ENCODE measurements at regions not wholly inside any gene's neighbourhood (a gene's known extent, or its start where the extent isn't known, plus 50 kb on each side); places are given as distances from the start of the nearest gene placed in this dataset.

GRCh38 chr3:117510396-117510795, 800.8 kb downstream of the TUSC7 start:
- ATAC-seq (ENCODE audit: low read depth), result no peak
- ChIA-PET POLR2A (no interaction called here), CTCF (no interaction called here)
- Mint-ChIP-seq H3K4me3 (no peak overlapping the region), H3K9me3 (no peaks in the 10 kb centered on the region), H3K27ac (no peak overlapping the region), H3K4me1 (no peaks in the 10 kb centered on the region), H3K27me3 (no peaks in the 10 kb centered on the region), H3K36me3 (ENCODE audit: low read depth) (no peaks in the 10 kb centered on the region)
- no peak for DNase-seq
- no peak for TF ChIP-seq CTCF (IDR thresholded peaks at IDR 0.05)
- intact Hi-C loops (cut with micrococcal nuclease), result no loop called here

DNA sequence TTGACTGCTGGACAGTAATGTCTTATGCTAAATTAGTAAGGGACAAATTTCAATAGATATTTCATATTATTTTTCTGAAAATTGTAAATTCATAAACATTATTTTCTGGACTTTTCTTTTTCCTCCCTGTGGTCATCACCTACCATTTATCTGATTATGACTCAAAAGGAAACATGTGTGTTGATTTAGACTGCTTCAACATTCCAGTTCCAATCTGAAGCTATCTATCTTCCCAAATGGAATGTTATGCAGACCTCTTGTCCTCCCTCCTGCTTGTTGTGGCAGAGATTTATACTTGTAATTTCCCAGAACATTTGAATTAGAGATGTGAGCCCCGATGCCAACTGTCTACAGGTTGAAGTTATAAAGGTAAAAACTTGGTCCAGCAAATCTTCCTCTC, 803.4 kb downstream of the TUSC7 start:
- ChIA-PET CTCF (no interaction called here), POLR2A (no interaction called here)
- intact Hi-C loops (cut with micrococcal nuclease), result no loop called here
- H3K9me3 Mint-ChIP-seq, result no peaks in the 10 kb centered on the region
- H3K27ac Mint-ChIP-seq, result no peak overlapping the region
- no peak overlapping the region for H3K4me3 Mint-ChIP-seq
- no peaks in the 10 kb centered on the region for H3K4me1 Mint-ChIP-seq
- no peaks in the 10 kb centered on the region for H3K27me3 Mint-ChIP-seq
- ATAC-seq (ENCODE audit: low read depth), result no peak
- TF ChIP-seq CTCF (IDR thresholded peaks at IDR 0.05), result no peak
- H3K36me3 Mint-ChIP-seq (ENCODE audit: low read depth), result no peaks in the 10 kb centered on the region
- no peak for DNase-seq

DNA sequence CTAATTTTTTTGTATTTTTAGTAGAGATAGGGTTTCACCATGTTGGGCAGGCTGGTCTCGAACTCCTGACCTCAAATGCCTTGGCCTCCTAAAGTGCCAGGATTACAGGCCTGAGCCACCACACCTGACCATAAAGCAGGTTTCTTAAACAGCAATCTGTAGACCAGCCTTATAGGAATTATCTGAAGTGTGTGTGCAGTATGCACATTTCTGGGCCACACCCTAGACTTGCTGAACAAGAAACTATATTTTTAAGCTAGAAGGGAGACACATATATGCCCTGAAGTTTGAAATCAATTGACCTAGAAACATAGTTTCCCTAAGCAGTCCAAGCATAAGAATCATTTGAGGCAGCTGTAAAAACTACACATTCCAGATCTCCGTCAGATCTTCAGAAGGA, 805.7 kb downstream of the TUSC7 start:
- no peaks in the 10 kb centered on the region for H3K36me3 Mint-ChIP-seq (ENCODE audit: low read depth)
- DNase-seq (no peak), ATAC-seq (ENCODE audit: low read depth) (no peak)
- H3K27me3 Mint-ChIP-seq, result no peaks in the 10 kb centered on the region
- CTCF ChIA-PET, result no interaction called here
- POLR2A ChIA-PET, result no interaction called here
- intact Hi-C loops (cut with micrococcal nuclease), result no loop called here
- H3K9me3 Mint-ChIP-seq, result no peaks in the 10 kb centered on the region
- H3K4me3 Mint-ChIP-seq, result no peak overlapping the region
- H3K4me1 Mint-ChIP-seq, result no peaks in the 10 kb centered on the region
- TF ChIP-seq CTCF (IDR thresholded peaks at IDR 0.05), result no peak
- H3K27ac Mint-ChIP-seq, result no peak overlapping the region

DNA sequence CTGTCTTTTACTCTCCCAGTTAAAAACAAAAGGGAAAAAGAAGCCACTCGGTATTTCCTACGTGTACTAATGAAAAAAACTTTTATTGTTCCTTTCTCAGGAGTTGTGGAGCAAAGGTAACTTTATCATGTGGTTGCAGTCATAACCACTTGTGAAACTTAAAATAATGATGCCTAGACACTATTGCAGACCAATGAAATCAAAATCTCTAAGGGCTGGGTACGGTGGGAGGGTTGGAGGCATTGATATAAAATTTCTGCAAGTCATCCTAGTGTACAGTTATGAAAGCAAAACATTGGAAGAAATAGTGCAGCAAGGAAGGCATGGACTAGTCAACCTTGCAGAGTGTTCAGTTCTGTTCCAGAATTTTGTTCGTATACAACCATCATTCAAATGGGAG, 808.8 kb downstream of the TUSC7 start:
- no peak overlapping the region for H3K27ac Mint-ChIP-seq
- CTCF ChIA-PET, result interaction anchor here (1.6 kb wide), 1 partner anchor 748 kb away, joined by 3 read pairs; no protein-coding TSS in a partner anchor
- ATAC-seq (ENCODE audit: low read depth) (no peak), DNase-seq (no peak)
- H3K36me3 Mint-ChIP-seq (ENCODE audit: low read depth), result no peaks in the 10 kb centered on the region
- H3K4me1 Mint-ChIP-seq, result no peaks in the 10 kb centered on the region
- no peak overlapping the region for H3K4me3 Mint-ChIP-seq
- POLR2A ChIA-PET, result no interaction called here
- H3K27me3 Mint-ChIP-seq, result no peaks in the 10 kb centered on the region
- no peaks in the 10 kb centered on the region for H3K9me3 Mint-ChIP-seq
- intact Hi-C loops (cut with micrococcal nuclease), result no loop called here
- no peak for TF ChIP-seq CTCF (IDR thresholded peaks at IDR 0.05)

- no peak for ATAC-seq (ENCODE audit: low read depth)
- no peak overlapping the region for H3K27ac Mint-ChIP-seq
- no peaks in the 10 kb centered on the region for H3K36me3 Mint-ChIP-seq (ENCODE audit: low read depth)
- H3K9me3 Mint-ChIP-seq, result no peaks in the 10 kb centered on the region
- no peak overlapping the region for H3K4me3 Mint-ChIP-seq
- ChIA-PET CTCF (no interaction called here), POLR2A (no interaction called here)
- H3K27me3 Mint-ChIP-seq, result no peaks in the 10 kb centered on the region
- TF ChIP-seq CTCF (IDR thresholded peaks at IDR 0.05), result no peak
- no peaks in the 10 kb centered on the region for H3K4me1 Mint-ChIP-seq
- no peak for DNase-seq
- intact Hi-C loops (cut with micrococcal nuclease), result no loop called here
These were observed 810.2 kb downstream of the TUSC7 start for GRCh38 chr3:117519776-117520175.
